Transverse colon (tissue), 4 donors: ENCODE measurements at regions not wholly inside any gene's neighbourhood (a gene's known extent, or its start where the extent isn't known, plus 50 kb on each side); places are given as distances from the start of the nearest gene placed in this dataset.

Source experiments
- CTCF ChIP-seq, 5 experiments: fragments of 200-600 bp in 3 of 5; fragments of 450-650 bp in 2 of 5; sonication (generic) in 3 of 5; IDR thresholded peaks; 1 replicate in 2 of 5; 2 replicates in 3 of 5; pipeline ENCODE4 v1.5.1; 2016 to 2017; ENCODE audit warnings: antibody characterized with exemption in 5 of 5, inconsistent platforms in 3 of 5, mild to moderate bottlenecking in 2 of 5, moderate library complexity in 1 of 5
- POLR2A ChIP-seq: fragments of 450-650 bp; IDR thresholded peaks from one replicate; pipeline ENCODE4 v1.6.1; 2016; ENCODE audit warnings: antibody characterized with exemption, mild to moderate bottlenecking, moderate library complexity
- POLR2AphosphoS5 ChIP-seq, 3 donors: sonication (generic); formaldehyde crosslinking; IDR thresholded peaks; one replicate each; pipeline ENCODE4 v1.6.1; 2016; ENCODE audit warnings: antibody characterized with exemption in 3 of 3

DNA sequence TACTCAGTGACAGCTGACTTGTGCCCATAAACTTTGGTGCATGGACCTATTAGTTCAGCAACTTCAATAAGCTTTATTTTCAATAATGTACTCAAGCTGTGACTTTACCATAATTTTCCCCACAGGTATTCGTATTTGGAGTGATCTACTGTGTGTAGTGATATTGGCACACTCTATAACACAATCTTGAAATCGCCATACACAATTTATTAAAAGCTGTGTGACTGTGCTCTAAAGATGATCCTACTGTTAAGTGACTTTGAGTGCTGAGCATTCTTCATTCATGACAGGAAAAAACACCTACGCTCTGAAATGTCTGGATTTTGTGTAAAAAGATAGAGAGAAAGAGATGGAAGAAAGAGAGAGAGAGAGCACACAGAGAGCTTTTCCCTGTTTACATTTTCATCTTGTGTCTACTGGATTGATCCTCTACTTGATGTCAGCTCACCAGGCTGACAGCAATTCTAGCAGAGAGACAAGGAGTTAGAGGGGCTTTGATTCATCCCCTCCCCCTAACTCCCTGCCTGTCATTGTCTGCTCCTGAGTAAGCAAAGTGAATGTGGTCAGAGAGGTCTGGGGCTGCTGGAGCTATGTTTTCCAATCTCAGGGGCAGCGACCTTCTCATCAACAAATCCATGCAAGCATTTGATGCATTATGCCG is 538.7 kb upstream of the POU3F2 start:
- no peak for TF ChIP-seq POLR2A
- TF ChIP-seq CTCF (IDR thresholded peaks at IDR 0.05) = no peak
- no peak for TF ChIP-seq POLR2AphosphoS5 (IDR thresholded peaks at IDR 0.05)
